Natural killer cell (primary cell): ENCODE measurements at regions not wholly inside any gene's neighbourhood (a gene's known extent, or its start where the extent isn't known, plus 50 kb on each side); places are given as distances from the start of the nearest gene placed in this dataset.

ENCODE experiments used
- ATAC-seq, 3 donors: fragments of 150-1000 bp in 2 of 3; fragments of 200-7000 bp in 1 of 3; cut with Tn5 transposase; 1 replicate in 1 of 3; 2 replicates in 2 of 3; pipeline ENCODE4 v1.10.0; 2021; ENCODE audit warnings: mild to moderate bottlenecking in 2 of 3, moderate library complexity in 2 of 3
- DNase-seq, 2 donors: peaks; one replicate each; pipeline versions ENCODE4 v3.0.0 to v3.0.0-alpha.2; 2013 to 2021; ENCODE audit warnings: mixed read lengths in 1 of 2
- H3K27ac ChIP-seq: one replicate; pipeline ENCODE4 v1.5.1; 2013; ENCODE audit warnings: mild to moderate bottlenecking, low read length
- H3K27me3 ChIP-seq: one replicate; pipeline ENCODE4 v1.6.1; 2013; ENCODE audit warnings: low read length; ENCODE audit not compliant: control insufficient read depth, insufficient read depth
- H3K36me3 ChIP-seq: one replicate; pipeline ENCODE4 v1.6.1; 2013; ENCODE audit warnings: low read length; ENCODE audit not compliant: control insufficient read depth, insufficient read depth
- H3K4me1 ChIP-seq: one replicate; pipeline ENCODE4 v1.6.1; 2013; ENCODE audit warnings: low read length; ENCODE audit not compliant: control insufficient read depth, insufficient read depth
- H3K4me3 ChIP-seq: one replicate; pipeline ENCODE4 v1.5.1; 2013; ENCODE audit warnings: low read length
- H3K9me3 ChIP-seq: one replicate; pipeline ENCODE4 v1.6.1; 2013; ENCODE audit warnings: low read length; ENCODE audit not compliant: control insufficient read depth, insufficient read depth
- H3K27ac Mint-ChIP-seq, 2 donors: one replicate each; pipeline ENCODE4 v1.8.0; 2022; ENCODE audit warnings: mild to moderate bottlenecking in 2 of 2, mixed read lengths in 2 of 2, moderate library complexity in 1 of 2
- H3K27me3 Mint-ChIP-seq, 2 donors: one replicate each; pipeline ENCODE4 v1.8.0; 2022; ENCODE audit warnings: low read depth in 2 of 2, mixed read lengths in 2 of 2
- H3K36me3 Mint-ChIP-seq: one replicate; pipeline ENCODE4 v1.8.0; 2022; ENCODE audit warnings: mixed read lengths
- H3K4me1 Mint-ChIP-seq, 2 donors: one replicate each; pipeline ENCODE4 v1.8.0; 2022; ENCODE audit warnings: mixed read lengths in 2 of 2
- H3K4me3 Mint-ChIP-seq: one replicate; pipeline ENCODE4 v1.8.0; 2022; ENCODE audit warnings: mild to moderate bottlenecking, moderate library complexity, mixed read lengths
- H3K9me3 Mint-ChIP-seq, 2 donors: one replicate each; pipeline ENCODE4 v1.8.0; 2022; ENCODE audit warnings: mixed read lengths in 2 of 2
- CTCF ChIP-seq: fragments of 200-600 bp; IDR thresholded peaks from one replicate; pipeline ENCODE4 v1.8.0; 2022; ENCODE audit warnings: antibody characterized with exemption
- WGBS: methylation state at CpG from one replicate; pipeline ENCODE4 v1.1.7; 2013; ENCODE audit warnings: missing lambda C conversion rate; ENCODE audit not compliant: insufficient coverage; 5-methylcytosine and 5-hydroxymethylcytosine counted together
- intact Hi-C: fragments of 100-400 bp; cut with micrococcal nuclease; formaldehyde crosslinking; loops from one replicate; pipeline ENCODE4 v1.14.2; 2022

- no peak overlapping the region for H3K4me3 Mint-ChIP-seq
- no peak overlapping the region for H3K27ac ChIP-seq
- TF ChIP-seq CTCF = no peak
- ATAC-seq (no peak), DNase-seq (no peak)
- H3K27me3 ChIP-seq = no peaks in the 10 kb centered on the region
- H3K4me1 ChIP-seq = no peaks in the 10 kb centered on the region
- H3K36me3 Mint-ChIP-seq = no peaks in the 10 kb centered on the region
- H3K9me3 Mint-ChIP-seq = peaks cover 4 to 8% of the 10 kb centered on the region in 2 donors
- H3K27ac Mint-ChIP-seq = no peak overlapping the region
- no peak overlapping the region for H3K4me3 ChIP-seq
- peaks cover 3% of the 10 kb centered on the region for H3K9me3 ChIP-seq
- intact Hi-C loops = no loop called here
- no peaks in the 10 kb centered on the region for H3K36me3 ChIP-seq
- no peaks in the 10 kb centered on the region for H3K4me1 Mint-ChIP-seq
- 92% methylated on average over 5 of the region's 5 CpGs for WGBS
- no peaks in the 10 kb centered on the region for H3K27me3 Mint-ChIP-seq
Observed at GRCh38 chr6:93927731-93928130, 508.4 kb upstream of the EPHA7 start.

GRCh38 chr6:93919365-93919764 lies 500.0 kb upstream of the EPHA7 start:
- WGBS = 88% methylated on average over 1 of the region's 1 CpG
- Histone ChIP-seq H3K4me1 (no peaks in the 10 kb centered on the region), H3K4me3 (no peak overlapping the region), H3K27me3 (no peaks in the 10 kb centered on the region), H3K9me3 (no peaks in the 10 kb centered on the region), H3K27ac (no peak overlapping the region), H3K36me3 (no peaks in the 10 kb centered on the region)
- ATAC-seq (no peak), DNase-seq (no peak)
- no peak for TF ChIP-seq CTCF
- no peak overlapping the region for H3K4me3 Mint-ChIP-seq
- no peaks in the 10 kb centered on the region for H3K4me1 Mint-ChIP-seq
- peaks cover 8 to 12% of the 10 kb centered on the region in 2 donors for H3K9me3 Mint-ChIP-seq
- intact Hi-C loops = no loop called here
- H3K27ac Mint-ChIP-seq = no peak overlapping the region
- H3K27me3 Mint-ChIP-seq = no peaks in the 10 kb centered on the region
- H3K36me3 Mint-ChIP-seq = no peaks in the 10 kb centered on the region

- no peak for ATAC-seq
- H3K9me3 Mint-ChIP-seq = peaks cover 8 to 12% of the 10 kb centered on the region in 2 donors
- H3K27me3 ChIP-seq = no peaks in the 10 kb centered on the region
- no peak overlapping the region for H3K27ac ChIP-seq
- intact Hi-C loops = no loop called here
- TF ChIP-seq CTCF = no peak
- 78% methylated on average over 3 of the region's 3 CpGs for WGBS
- H3K4me3 Mint-ChIP-seq = no peak overlapping the region
- H3K27ac Mint-ChIP-seq = no peak overlapping the region
- no peak overlapping the region for H3K4me3 ChIP-seq
- no peak for DNase-seq
- no peaks in the 10 kb centered on the region for H3K4me1 Mint-ChIP-seq
- no peaks in the 10 kb centered on the region for H3K27me3 Mint-ChIP-seq
- H3K36me3 ChIP-seq = no peaks in the 10 kb centered on the region
- H3K9me3 ChIP-seq = no peaks in the 10 kb centered on the region
- H3K36me3 Mint-ChIP-seq = peaks cover under 1% of the 10 kb centered on the region
- H3K4me1 ChIP-seq = no peaks in the 10 kb centered on the region
Observed at GRCh38 chr6:93918258-93918657, 498.9 kb upstream of the EPHA7 start.

GRCh38 chr6:93917216-93917615 lies 497.9 kb upstream of the EPHA7 start:
- WGBS = 92% methylated on average over 1 of the region's 1 CpG

More at GRCh38 chr6:93917216-93917615, 497.9 kb upstream of the EPHA7 start:
- intact Hi-C loops = no loop called here
- no peaks in the 10 kb centered on the region for H3K27me3 ChIP-seq
- ATAC-seq (no peak), DNase-seq (no peak)
- H3K27ac ChIP-seq = no peak overlapping the region
- no peak for TF ChIP-seq CTCF
- Mint-ChIP-seq H3K9me3 (peaks cover 9 to 17% of the 10 kb centered on the region in 2 donors), H3K36me3 (peaks cover 5% of the 10 kb centered on the region), H3K27ac (no peak overlapping the region), H3K27me3 (no peaks in the 10 kb centered on the region), H3K4me3 (no peak overlapping the region), H3K4me1 (no peaks in the 10 kb centered on the region)
- H3K36me3 ChIP-seq = no peaks in the 10 kb centered on the region
- H3K4me3 ChIP-seq = no peak overlapping the region
- H3K4me1 ChIP-seq = no peaks in the 10 kb centered on the region
- no peaks in the 10 kb centered on the region for H3K9me3 ChIP-seq
